ENCODE measurements at regions not wholly inside any gene's neighbourhood (a gene's known extent, or its start where the extent isn't known, plus 50 kb on each side); places are given as distances from the start of the nearest gene placed in this dataset.

- intact Hi-C loops (cut with micrococcal nuclease; ENCODE audit: unreplicated experiment): no loop called here
- H3K36me3 Mint-ChIP-seq (ENCODE audit: insufficient read depth, unreplicated experiment): no peaks in the 10 kb centered on the region
- CTCF ChIA-PET: no interaction called here
- no TSS peak for BruUV-seq (replicated peaks)
- no peak overlapping the region for H3K27ac Mint-ChIP-seq (ENCODE audit: unreplicated experiment)
- no peak for DNase-seq
- no peaks in the 10 kb centered on the region for H3K27me3 Mint-ChIP-seq (ENCODE audit: unreplicated experiment)
- H3K4me1 Mint-ChIP-seq (ENCODE audit: low read depth, unreplicated experiment): no peaks in the 10 kb centered on the region
- H3K4me3 Mint-ChIP-seq (ENCODE audit: low read depth, unreplicated experiment): no peak overlapping the region
- no peak for TF ChIP-seq CTCF (IDR thresholded peaks at IDR 0.05; ENCODE audit: unreplicated experiment)
- H3K9me3 Mint-ChIP-seq (ENCODE audit: low read depth, unreplicated experiment): no peaks in the 10 kb centered on the region
Observed at GRCh38 chr10:62721687-62722086, 82.8 kb upstream of the ADO start.

- Mint-ChIP-seq H3K9me3 (ENCODE audit: low read depth, unreplicated experiment) (no peaks in the 10 kb centered on the region), H3K4me1 (ENCODE audit: low read depth, unreplicated experiment) (no peaks in the 10 kb centered on the region), H3K36me3 (ENCODE audit: insufficient read depth, unreplicated experiment) (no peaks in the 10 kb centered on the region), H3K4me3 (ENCODE audit: low read depth, unreplicated experiment) (no peak overlapping the region), H3K27me3 (ENCODE audit: unreplicated experiment) (no peaks in the 10 kb centered on the region), H3K27ac (ENCODE audit: unreplicated experiment) (no peak overlapping the region)
- intact Hi-C loops (cut with micrococcal nuclease; ENCODE audit: unreplicated experiment): no loop called here
- no peak for DNase-seq
- TF ChIP-seq CTCF (IDR thresholded peaks at IDR 0.05; ENCODE audit: unreplicated experiment): no peak
- CTCF ChIA-PET: no interaction called here
- no TSS peak for BruUV-seq (replicated peaks)
Observed at GRCh38 chr10:62723375-62723774, 81.1 kb upstream of the ADO start.

- intact Hi-C loops (cut with micrococcal nuclease; ENCODE audit: unreplicated experiment): no loop called here
- Mint-ChIP-seq H3K4me3 (ENCODE audit: low read depth, unreplicated experiment) (no peak overlapping the region), H3K9me3 (ENCODE audit: low read depth, unreplicated experiment) (no peaks in the 10 kb centered on the region), H3K27me3 (ENCODE audit: unreplicated experiment) (no peaks in the 10 kb centered on the region), H3K4me1 (ENCODE audit: low read depth, unreplicated experiment) (no peaks in the 10 kb centered on the region), H3K36me3 (ENCODE audit: insufficient read depth, unreplicated experiment) (no peaks in the 10 kb centered on the region), H3K27ac (ENCODE audit: unreplicated experiment) (no peak overlapping the region)
- BruUV-seq (replicated peaks): no TSS peak
- DNase-seq: no peak
- no peak for TF ChIP-seq CTCF (IDR thresholded peaks at IDR 0.05; ENCODE audit: unreplicated experiment)
- CTCF ChIA-PET: no interaction called here
Observed at GRCh38 chr10:62724465-62724864, 80.1 kb upstream of the ADO start.

- Mint-ChIP-seq H3K27ac (ENCODE audit: unreplicated experiment) (no peak overlapping the region), H3K9me3 (ENCODE audit: low read depth, unreplicated experiment) (no peaks in the 10 kb centered on the region), H3K27me3 (ENCODE audit: unreplicated experiment) (no peaks in the 10 kb centered on the region), H3K36me3 (ENCODE audit: insufficient read depth, unreplicated experiment) (no peaks in the 10 kb centered on the region), H3K4me1 (ENCODE audit: low read depth, unreplicated experiment) (no peaks in the 10 kb centered on the region), H3K4me3 (ENCODE audit: low read depth, unreplicated experiment) (no peak overlapping the region)
- intact Hi-C loops (cut with micrococcal nuclease; ENCODE audit: unreplicated experiment): no loop called here
- no peak for TF ChIP-seq CTCF (IDR thresholded peaks at IDR 0.05; ENCODE audit: unreplicated experiment)
- CTCF ChIA-PET: no interaction called here
- DNase-seq: no peak
- BruUV-seq (replicated peaks): no TSS peak
Observed at GRCh38 chr10:62726142-62726541, 78.4 kb upstream of the ADO start.

- no peak overlapping the region for H3K4me3 Mint-ChIP-seq (ENCODE audit: low read depth, unreplicated experiment)
- intact Hi-C loops (cut with micrococcal nuclease; ENCODE audit: unreplicated experiment): no loop called here
- DNase-seq: no peak
- no peaks in the 10 kb centered on the region for H3K36me3 Mint-ChIP-seq (ENCODE audit: insufficient read depth, unreplicated experiment)
- no peaks in the 10 kb centered on the region for H3K9me3 Mint-ChIP-seq (ENCODE audit: low read depth, unreplicated experiment)
- H3K4me1 Mint-ChIP-seq (ENCODE audit: low read depth, unreplicated experiment): no peaks in the 10 kb centered on the region
- TF ChIP-seq CTCF (IDR thresholded peaks at IDR 0.05; ENCODE audit: unreplicated experiment): no peak
- no peak overlapping the region for H3K27ac Mint-ChIP-seq (ENCODE audit: unreplicated experiment)
- no peaks in the 10 kb centered on the region for H3K27me3 Mint-ChIP-seq (ENCODE audit: unreplicated experiment)
- no TSS peak for BruUV-seq (replicated peaks)
- CTCF ChIA-PET: interaction anchor here (0.6 kb wide), 1 partner anchor 25 kb away, joined by 3 read pairs; no protein-coding TSS in a partner anchor
Observed at GRCh38 chr10:62726638-62727037, 77.9 kb upstream of the ADO start.

All from Calu3 (cell line).